HG03442 (cell line): ENCODE measurements at regions not wholly inside any gene's neighbourhood (a gene's known extent, or its start where the extent isn't known, plus 50 kb on each side); places are given as distances from the start of the nearest gene placed in this dataset.
A peak's percentile ranks its signal among the peaks of the same experiment; 100 is the strongest.
"Not testable (repeated sequence)": the region's sequence is repeated elsewhere in the genome, so short reads cannot be mapped to it uniquely, and the experiment has no call there.

ENCODE experiments used
- ATAC-seq: cut with Tn5 transposase; IDR thresholded peaks from one replicate; pipeline ENCODE4 v1.9.1; 2021; ENCODE audit warnings: mild to moderate bottlenecking, moderate library complexity; ENCODE audit not compliant: unreplicated experiment

- not testable (repeated sequence) for ATAC-seq
Measured at GRCh38 chr2:111355823-111356511, 235.3 kb downstream of the BCL2L11 start.

- ATAC-seq: not testable (repeated sequence)
Measured at GRCh38 chr2:111356512-111357031, 235.9 kb downstream of the BCL2L11 start.

- not testable (repeated sequence) for ATAC-seq
Measured at GRCh38 chr2:111365986-111366640, 245.4 kb downstream of the BCL2L11 start.

- ATAC-seq: not testable (repeated sequence)
Measured at GRCh38 chr2:111366641-111367029, 245.9 kb downstream of the BCL2L11 start.

GRCh38 chr2:111367080-111367479, 246.4 kb downstream of the BCL2L11 start:
- not testable (repeated sequence) for ATAC-seq

- not testable (repeated sequence) for ATAC-seq
Measured at GRCh38 chr2:111367871-111368270, 247.2 kb downstream of the BCL2L11 start.

- ATAC-seq: peak; percentile 76
Measured at GRCh38 chr2:111368288-111368687, 247.6 kb downstream of the BCL2L11 start.

- not testable (repeated sequence) for ATAC-seq
Measured at GRCh38 chr2:111373060-111373459, 252.3 kb downstream of the BCL2L11 start.

GRCh38 chr2:111373989-111374388, 253.3 kb downstream of the BCL2L11 start:
- not testable (repeated sequence) for ATAC-seq

- ATAC-seq: not testable (repeated sequence)
Measured at GRCh38 chr2:111374734-111375133, 254.0 kb downstream of the BCL2L11 start.

- not testable (repeated sequence) for ATAC-seq
Measured at GRCh38 chr2:111375320-111375883, 254.7 kb downstream of the BCL2L11 start.

GRCh38 chr2:111376272-111376970, 255.7 kb downstream of the BCL2L11 start:
- not testable (repeated sequence) for ATAC-seq

GRCh38 chr2:111376971-111377352, 256.2 kb downstream of the BCL2L11 start:
- not testable (repeated sequence) for ATAC-seq

- not testable (repeated sequence) for ATAC-seq
Measured at GRCh38 chr2:111377386-111377959, 256.8 kb downstream of the BCL2L11 start.

GRCh38 chr2:111378348-111378747, 257.6 kb downstream of the BCL2L11 start:
- ATAC-seq: not testable (repeated sequence)

GRCh38 chr2:111380733-111381439, 260.2 kb downstream of the BCL2L11 start:
- ATAC-seq: not testable (repeated sequence)

- ATAC-seq: not testable (repeated sequence)
Measured at GRCh38 chr2:111381530-111382306, 261.0 kb downstream of the BCL2L11 start.

GRCh38 chr2:111382507-111382906, 261.8 kb downstream of the BCL2L11 start:
- not testable (repeated sequence) for ATAC-seq

GRCh38 chr2:111383311-111383710, 262.6 kb downstream of the BCL2L11 start:
- ATAC-seq: not testable (repeated sequence)
